A549 (cell line): ENCODE measurements at regions not wholly inside any gene's neighbourhood (a gene's known extent, or its start where the extent isn't known, plus 50 kb on each side); places are given as distances from the start of the nearest gene placed in this dataset.

Source experiments
- CHD4 ChIP-seq: fragments of 200-600 bp; sonication (generic); IDR thresholded peaks from 2 replicates; pipeline ENCODE4 v1.6.1; 2016; ENCODE audit warnings: antibody characterized with exemption, mild to moderate bottlenecking, borderline replicate concordance
- EP300 ChIP-seq, 2 experiments: fragments of >200 bp; sonication (Bioruptor Twin); formaldehyde crosslinking; IDR thresholded peaks; 2 replicates in 1 of 2; 3 replicates in 1 of 2; pipeline ENCODE4 v1.6.1; 2016 to 2017
- HDAC2 ChIP-seq: fragments of 200-600 bp; sonication (generic); IDR thresholded peaks from 2 replicates; pipeline ENCODE4 v1.6.1; 2016
- KDM5A ChIP-seq: fragments of 200-600 bp; sonication (generic); IDR thresholded peaks from 2 replicates; pipeline ENCODE4 v1.6.1; 2016; ENCODE audit warnings: antibody characterized with exemption, mild to moderate bottlenecking
- MYC ChIP-seq: IDR thresholded peaks from 2 replicates; pipeline ENCODE4 v1.6.1; 2012; ENCODE audit warnings: mild to moderate bottlenecking, inconsistent platforms, low read length, improper control_type of control experiment, borderline replicate concordance
- NFE2L2 ChIP-seq: fragments of 150-350 bp; conservative IDR thresholded peaks from 2 replicates; pipeline ENCODE4 v1.6.1; 2014; ENCODE audit warnings: low read length
- POLR2A ChIP-seq: IDR thresholded peaks from 2 replicates; pipeline ENCODE4 v1.6.1; 2012; ENCODE audit warnings: mild to moderate bottlenecking, low read length
- RAD21 ChIP-seq, 2 experiments: fragments of >200 bp in 1 of 2; sonication (Bioruptor Twin) in 1 of 2; formaldehyde crosslinking in 1 of 2; IDR thresholded peaks in 1 of 2; conservative IDR thresholded peaks in 1 of 2; 2 replicates in 1 of 2; 3 replicates in 1 of 2; pipeline ENCODE4 v1.6.1; 2012 to 2018; ENCODE audit warnings: inconsistent platforms in 1 of 2
- RNF2 ChIP-seq: fragments of 200-600 bp; sonication (generic); IDR thresholded peaks from 2 replicates; pipeline ENCODE4 v1.6.1; 2016; ENCODE audit warnings: low read depth, mild to moderate bottlenecking, antibody characterized with exemption, moderate library complexity, borderline replicate concordance
- TF ChIP-seq, protein P1 (sequence below): fragments of >200 bp; sonication (Bioruptor Twin); formaldehyde crosslinking; IDR thresholded peaks from 3 replicates; pipeline ENCODE4 v1.5.1; 2016
- TF ChIP-seq, protein P2 (sequence below): fragments of 250-450 bp; sonication (Bioruptor Pico); IDR thresholded peaks from 2 replicates; pipeline ENCODE4 v1.5.0; 2020; ENCODE audit warnings: low read depth, mild to moderate bottlenecking, moderate library complexity
- TF ChIP-seq, protein P3 (sequence below): fragments of 250-450 bp; sonication (Bioruptor Pico); IDR thresholded peaks from 2 replicates; pipeline ENCODE4 v1.5.0; 2021; ENCODE audit warnings: mild to moderate bottlenecking, moderate library complexity, borderline replicate concordance

DNA sequence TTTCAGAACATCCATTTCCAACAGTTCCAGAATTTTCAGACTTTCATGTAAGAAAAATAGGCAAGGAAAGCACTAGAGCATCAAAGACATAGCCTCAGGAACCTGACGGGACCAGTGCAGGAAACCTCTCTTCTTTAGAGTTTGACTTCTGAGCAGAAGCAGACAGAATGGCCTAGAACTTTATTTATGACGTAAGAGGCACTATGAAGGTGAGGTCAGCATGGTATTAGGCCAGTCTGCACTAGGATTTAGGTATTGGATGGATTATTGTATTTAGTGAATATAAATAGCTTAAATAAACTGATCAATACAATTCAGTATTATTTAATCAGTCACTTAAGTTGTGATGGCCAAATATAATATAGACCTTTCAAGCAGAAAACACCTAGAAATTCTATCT is 117.6 kb downstream of the CYRIA start:
- TF ChIP-seq, protein P1, sequence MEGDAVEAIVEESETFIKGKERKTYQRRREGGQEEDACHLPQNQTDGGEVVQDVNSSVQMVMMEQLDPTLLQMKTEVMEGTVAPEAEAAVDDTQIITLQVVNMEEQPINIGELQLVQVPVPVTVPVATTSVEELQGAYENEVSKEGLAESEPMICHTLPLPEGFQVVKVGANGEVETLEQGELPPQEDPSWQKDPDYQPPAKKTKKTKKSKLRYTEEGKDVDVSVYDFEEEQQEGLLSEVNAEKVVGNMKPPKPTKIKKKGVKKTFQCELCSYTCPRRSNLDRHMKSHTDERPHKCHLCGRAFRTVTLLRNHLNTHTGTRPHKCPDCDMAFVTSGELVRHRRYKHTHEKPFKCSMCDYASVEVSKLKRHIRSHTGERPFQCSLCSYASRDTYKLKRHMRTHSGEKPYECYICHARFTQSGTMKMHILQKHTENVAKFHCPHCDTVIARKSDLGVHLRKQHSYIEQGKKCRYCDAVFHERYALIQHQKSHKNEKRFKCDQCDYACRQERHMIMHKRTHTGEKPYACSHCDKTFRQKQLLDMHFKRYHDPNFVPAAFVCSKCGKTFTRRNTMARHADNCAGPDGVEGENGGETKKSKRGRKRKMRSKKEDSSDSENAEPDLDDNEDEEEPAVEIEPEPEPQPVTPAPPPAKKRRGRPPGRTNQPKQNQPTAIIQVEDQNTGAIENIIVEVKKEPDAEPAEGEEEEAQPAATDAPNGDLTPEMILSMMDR, result no peak
- TF ChIP-seq MYC (no peak), KDM5A (no peak), POLR2A (no peak), CHD4 (no peak), HDAC2 (no peak), NFE2L2 (no peak), RNF2 (no peak), RAD21 (conservative IDR thresholded peaks at IDR 0.05 in 1 of 2, IDR thresholded peaks at IDR 0.05 in 1 of 2) (no peak), EP300 (IDR thresholded peaks at IDR 0.05) (no peak)
- TF ChIP-seq, protein P2, sequence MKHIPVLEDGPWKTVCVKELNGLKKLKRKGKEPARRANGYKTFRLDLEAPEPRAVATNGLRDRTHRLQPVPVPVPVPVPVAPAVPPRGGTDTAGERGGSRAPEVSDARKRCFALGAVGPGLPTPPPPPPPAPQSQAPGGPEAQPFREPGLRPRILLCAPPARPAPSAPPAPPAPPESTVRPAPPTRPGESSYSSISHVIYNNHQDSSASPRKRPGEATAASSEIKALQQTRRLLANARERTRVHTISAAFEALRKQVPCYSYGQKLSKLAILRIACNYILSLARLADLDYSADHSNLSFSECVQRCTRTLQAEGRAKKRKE (CRISPR knock-in tag), result no peak
- TF ChIP-seq, protein P3, sequence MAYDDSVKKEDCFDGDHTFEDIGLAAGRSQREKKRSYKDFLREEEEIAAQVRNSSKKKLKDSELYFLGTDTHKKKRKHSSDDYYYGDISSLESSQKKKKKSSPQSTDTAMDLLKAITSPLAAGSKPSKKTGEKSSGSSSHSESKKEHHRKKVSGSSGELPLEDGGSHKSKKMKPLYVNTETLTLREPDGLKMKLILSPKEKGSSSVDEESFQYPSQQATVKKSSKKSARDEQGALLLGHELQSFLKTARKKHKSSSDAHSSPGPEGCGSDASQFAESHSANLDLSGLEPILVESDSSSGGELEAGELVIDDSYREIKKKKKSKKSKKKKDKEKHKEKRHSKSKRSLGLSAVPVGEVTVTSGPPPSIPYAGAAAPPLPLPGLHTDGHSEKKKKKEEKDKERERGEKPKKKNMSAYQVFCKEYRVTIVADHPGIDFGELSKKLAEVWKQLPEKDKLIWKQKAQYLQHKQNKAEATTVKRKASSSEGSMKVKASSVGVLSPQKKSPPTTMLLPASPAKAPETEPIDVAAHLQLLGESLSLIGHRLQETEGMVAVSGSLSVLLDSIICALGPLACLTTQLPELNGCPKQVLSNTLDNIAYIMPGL, result no peak
